ENCODE measurements at regions not wholly inside any gene's neighbourhood (a gene's known extent, or its start where the extent isn't known, plus 50 kb on each side); places are given as distances from the start of the nearest gene placed in this dataset.

DNA sequence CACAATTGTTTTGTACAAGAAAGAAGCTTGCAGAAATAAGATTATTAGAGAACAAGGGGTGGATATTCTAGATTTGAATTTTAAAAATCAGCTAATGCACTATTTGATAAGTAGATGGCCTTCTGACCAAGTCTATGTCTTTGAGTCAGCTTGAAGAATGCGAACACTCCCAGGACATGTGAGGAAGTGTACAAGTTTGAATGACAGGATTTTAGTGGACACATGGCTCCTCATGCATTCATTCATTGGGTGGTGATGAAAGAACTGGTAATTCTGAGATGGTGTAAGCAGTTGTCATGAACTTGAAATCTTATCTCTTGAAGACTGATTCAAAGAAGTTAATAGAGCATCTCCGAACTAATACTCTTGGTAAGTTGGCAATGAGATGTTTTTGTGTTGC, 548.2 kb upstream of the CNKSR2 start:
- TF ChIP-seq, protein P1, sequence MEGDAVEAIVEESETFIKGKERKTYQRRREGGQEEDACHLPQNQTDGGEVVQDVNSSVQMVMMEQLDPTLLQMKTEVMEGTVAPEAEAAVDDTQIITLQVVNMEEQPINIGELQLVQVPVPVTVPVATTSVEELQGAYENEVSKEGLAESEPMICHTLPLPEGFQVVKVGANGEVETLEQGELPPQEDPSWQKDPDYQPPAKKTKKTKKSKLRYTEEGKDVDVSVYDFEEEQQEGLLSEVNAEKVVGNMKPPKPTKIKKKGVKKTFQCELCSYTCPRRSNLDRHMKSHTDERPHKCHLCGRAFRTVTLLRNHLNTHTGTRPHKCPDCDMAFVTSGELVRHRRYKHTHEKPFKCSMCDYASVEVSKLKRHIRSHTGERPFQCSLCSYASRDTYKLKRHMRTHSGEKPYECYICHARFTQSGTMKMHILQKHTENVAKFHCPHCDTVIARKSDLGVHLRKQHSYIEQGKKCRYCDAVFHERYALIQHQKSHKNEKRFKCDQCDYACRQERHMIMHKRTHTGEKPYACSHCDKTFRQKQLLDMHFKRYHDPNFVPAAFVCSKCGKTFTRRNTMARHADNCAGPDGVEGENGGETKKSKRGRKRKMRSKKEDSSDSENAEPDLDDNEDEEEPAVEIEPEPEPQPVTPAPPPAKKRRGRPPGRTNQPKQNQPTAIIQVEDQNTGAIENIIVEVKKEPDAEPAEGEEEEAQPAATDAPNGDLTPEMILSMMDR (IDR thresholded peaks at IDR 0.05; ENCODE audit: insufficient read depth, low read depth, low read length): no peak
- no peak for TF ChIP-seq EZH2 (IDR thresholded peaks at IDR 0.05; ENCODE audit: insufficient read depth, low read length)

All from astrocyte (in vitro differentiated cells and primary cell).